Central memory CD8-positive, alpha-beta T cell (primary cell): ENCODE measurements at regions not wholly inside any gene's neighbourhood (a gene's known extent, or its start where the extent isn't known, plus 50 kb on each side); places are given as distances from the start of the nearest gene placed in this dataset.
"Not testable (repeated sequence)": the region's sequence is repeated elsewhere in the genome, so short reads cannot be mapped to it uniquely, and the experiment has no call there.

Experiments
- ATAC-seq: fragments of 150-1000 bp; cut with Tn5 transposase; replicated peaks from 2 replicates; pipeline ENCODE4 v1.10.0; 2022; ENCODE audit warnings: mild to moderate bottlenecking, moderate FRiP score, moderate number of reproducible peaks; ENCODE audit not compliant: poor library complexity, severe bottlenecking; ENCODE audit errors: extremely low read depth
- DNase-seq, 2 donors: peaks; one replicate each; pipeline ENCODE4 v3.0.0; 2021; ENCODE audit warnings: low spot score in 2 of 2
- H3K27ac Mint-ChIP-seq: one replicate; pipeline ENCODE4 v1.8.0; 2022; ENCODE audit warnings: low read depth, mild to moderate bottlenecking, moderate library complexity, mixed read lengths
- H3K27me3 Mint-ChIP-seq: one replicate; pipeline ENCODE4 v1.8.0; 2022; ENCODE audit warnings: mixed read lengths
- H3K36me3 Mint-ChIP-seq: one replicate; pipeline ENCODE4 v1.8.0; 2022; ENCODE audit warnings: mild to moderate bottlenecking, moderate library complexity, mixed read lengths; ENCODE audit not compliant: insufficient read depth
- H3K4me1 Mint-ChIP-seq: one replicate; pipeline ENCODE4 v1.8.0; 2022; ENCODE audit warnings: mixed read lengths
- H3K4me3 Mint-ChIP-seq: one replicate; pipeline ENCODE4 v1.8.0; 2022; ENCODE audit warnings: mild to moderate bottlenecking, moderate library complexity, mixed read lengths
- H3K9me3 Mint-ChIP-seq: one replicate; pipeline ENCODE4 v1.8.0; 2022; ENCODE audit warnings: mixed read lengths

- H3K9me3 Mint-ChIP-seq, result no peaks in the 10 kb centered on the region
Observed at GRCh38 chr14:49961270-49962222, 68.7 kb downstream of the ARF6 start.

GRCh38 chr14:49962621-49963020, 69.7 kb downstream of the ARF6 start:
- Mint-ChIP-seq H3K4me3 (no peak overlapping the region), H3K27me3 (no peaks in the 10 kb centered on the region), H3K4me1 (no peaks in the 10 kb centered on the region), H3K9me3 (no peaks in the 10 kb centered on the region), H3K36me3 (no peaks in the 10 kb centered on the region), H3K27ac (no peak overlapping the region)
- ATAC-seq (no peak), DNase-seq (no peak)

More at GRCh38 chr14:49961270-49962222, 68.7 kb downstream of the ARF6 start:
- Mint-ChIP-seq H3K27me3 (no peaks in the 10 kb centered on the region), H3K36me3 (no peaks in the 10 kb centered on the region), H3K27ac (peak overlapping the region; percentile 51), H3K4me1 (no peaks in the 10 kb centered on the region), H3K4me3 (no peak overlapping the region)
- DNase-seq, result no peak
- no peak for ATAC-seq

DNA sequence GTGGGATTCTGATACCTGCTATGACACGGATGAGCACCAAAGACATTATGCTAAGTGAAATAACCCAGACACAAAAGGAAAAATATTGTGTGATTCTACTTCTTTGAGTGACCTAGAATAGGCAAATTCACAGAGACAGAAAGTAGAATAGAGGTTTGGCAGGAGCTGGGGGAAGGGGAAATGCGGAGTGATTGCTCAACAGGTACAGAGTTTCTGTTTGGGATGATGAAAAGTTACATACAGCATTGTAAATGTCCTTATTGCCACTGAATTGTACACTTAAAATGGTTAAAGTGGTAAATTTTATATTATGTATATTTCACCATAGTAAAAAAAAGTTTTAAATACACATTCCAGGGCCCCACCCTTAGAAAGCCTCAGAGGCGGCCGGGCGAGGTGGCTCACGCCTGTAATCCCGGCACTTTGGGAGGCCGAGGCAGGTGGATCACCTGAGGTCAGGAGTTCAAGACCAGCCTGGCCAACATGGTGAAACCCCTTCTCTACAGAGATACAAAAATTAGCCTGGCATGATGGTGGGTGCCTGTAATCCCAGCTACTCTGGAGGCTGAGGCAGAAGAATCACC, 72.3 kb downstream of the ARF6 start:
- not testable (repeated sequence) for DNase-seq, H3K27ac Mint-ChIP-seq, H3K36me3 Mint-ChIP-seq, H3K4me1 Mint-ChIP-seq, H3K4me3 Mint-ChIP-seq, ATAC-seq, H3K27me3 Mint-ChIP-seq, H3K9me3 Mint-ChIP-seq

DNA sequence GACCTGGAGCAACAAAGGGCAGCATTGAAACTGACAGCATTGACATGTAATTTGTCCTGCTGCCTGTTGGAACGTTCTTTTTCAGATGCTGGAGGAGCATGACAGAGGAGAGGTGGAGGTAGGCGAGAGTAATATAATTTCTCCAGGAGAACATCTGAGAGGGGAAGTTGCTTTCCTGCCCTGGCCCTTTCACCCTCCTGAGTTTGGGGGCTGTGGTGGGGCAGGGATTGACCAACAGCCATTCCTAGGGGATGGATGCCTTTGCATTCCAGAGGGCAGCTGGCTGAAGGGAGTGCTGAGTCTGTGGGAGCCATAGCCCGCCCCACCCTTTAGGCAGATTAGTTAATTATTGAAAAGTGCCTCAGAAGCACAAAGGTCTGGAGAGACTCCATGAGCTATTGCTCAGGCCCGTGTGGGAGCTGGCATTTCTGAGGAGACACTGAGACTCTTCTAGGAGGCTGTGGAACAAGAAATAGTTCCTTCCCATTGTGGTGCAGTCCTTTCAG, 73.5 kb downstream of the ARF6 start:
- Mint-ChIP-seq H3K4me1 (peaks cover 19% of the 10 kb centered on the region), H3K27me3 (no peaks in the 10 kb centered on the region), H3K9me3 (no peaks in the 10 kb centered on the region), H3K27ac (no peak overlapping the region), H3K4me3 (no peak overlapping the region), H3K36me3 (peaks cover 2% of the 10 kb centered on the region)
- DNase-seq (no peak), ATAC-seq (no peak)

DNA sequence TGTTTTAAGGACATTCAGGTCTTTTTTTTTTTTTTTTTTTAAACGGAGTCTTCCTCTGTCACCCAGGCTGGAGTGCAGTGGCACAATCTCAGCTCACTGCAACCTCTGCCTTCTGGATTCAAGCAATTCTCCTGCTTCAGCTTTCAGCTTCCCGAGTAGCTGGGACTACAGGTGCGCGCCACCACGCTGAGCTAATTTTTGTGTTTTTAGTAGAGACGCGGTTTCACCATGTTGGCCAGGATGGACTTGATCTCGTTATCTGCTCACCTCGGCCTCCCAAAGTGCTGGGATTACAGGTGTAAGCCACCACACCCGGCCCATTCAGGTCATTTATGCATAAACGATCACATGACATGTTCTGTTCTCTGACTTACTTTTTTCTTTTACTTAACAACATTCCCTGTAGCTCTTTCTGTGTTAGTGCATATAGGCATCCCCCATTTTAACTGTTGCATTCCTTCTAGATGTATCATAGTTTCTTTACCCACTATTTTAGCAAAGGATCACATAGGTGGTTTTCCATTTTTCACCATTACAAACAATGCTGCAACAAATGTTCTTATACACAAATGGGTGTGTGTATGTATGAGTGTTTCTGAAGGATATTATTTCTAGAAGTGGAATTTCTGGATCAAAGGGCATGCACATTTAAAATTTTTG, 74.2 kb downstream of the ARF6 start:
- Mint-ChIP-seq H3K4me3 (no peak overlapping the region), H3K9me3 (no peaks in the 10 kb centered on the region), H3K27ac (no peak overlapping the region), H3K4me1 (peaks cover 26% of the 10 kb centered on the region), H3K27me3 (no peaks in the 10 kb centered on the region), H3K36me3 (peaks cover 2% of the 10 kb centered on the region)
- no peak for DNase-seq
- no peak for ATAC-seq

- H3K36me3 Mint-ChIP-seq, result peaks cover 2% of the 10 kb centered on the region
- H3K4me1 Mint-ChIP-seq, result peaks cover 39% of the 10 kb centered on the region
- DNase-seq (no peak), ATAC-seq (no peak)
- no peak overlapping the region for H3K4me3 Mint-ChIP-seq
- no peaks in the 10 kb centered on the region for H3K9me3 Mint-ChIP-seq
- no peak overlapping the region for H3K27ac Mint-ChIP-seq
- no peaks in the 10 kb centered on the region for H3K27me3 Mint-ChIP-seq
Observed at GRCh38 chr14:49969961-49970360, 77.1 kb downstream of the ARF6 start.

DNA sequence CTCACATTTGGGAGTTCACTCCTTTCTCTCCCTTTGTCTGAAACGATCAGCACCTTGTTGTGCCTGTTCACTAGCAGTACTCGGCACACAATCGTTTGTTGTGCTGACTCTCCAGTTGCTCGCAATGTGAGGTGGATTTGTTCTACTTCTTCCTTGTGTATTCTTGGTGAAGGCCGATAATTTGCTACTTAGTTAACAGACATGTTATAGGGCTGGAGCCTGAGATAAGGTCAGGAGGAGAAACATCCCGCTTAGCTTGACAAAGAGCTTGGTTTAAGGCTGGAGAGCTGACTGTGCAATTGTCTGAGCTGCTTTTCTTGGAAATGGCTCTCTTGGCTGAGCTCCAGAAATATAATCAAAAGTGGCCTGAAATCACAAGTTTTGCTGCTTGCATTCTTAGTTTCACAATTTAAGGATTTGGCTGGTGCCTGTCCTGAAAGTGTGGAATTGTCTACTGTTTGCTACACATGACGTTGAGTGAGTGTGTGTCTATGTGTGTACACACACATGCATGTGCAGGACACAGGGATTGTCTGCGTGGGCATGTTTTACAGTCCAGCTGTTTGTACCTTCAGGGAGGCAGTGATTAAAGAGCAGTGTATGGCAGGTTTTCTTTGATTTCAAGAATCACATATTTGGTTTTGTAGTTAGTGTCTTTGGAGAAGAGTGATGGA, 77.7 kb downstream of the ARF6 start:
- peaks cover 2% of the 10 kb centered on the region for H3K36me3 Mint-ChIP-seq
- H3K27me3 Mint-ChIP-seq, result no peaks in the 10 kb centered on the region
- peak overlapping the region; percentile 75 for H3K4me3 Mint-ChIP-seq
- H3K27ac Mint-ChIP-seq, result peak overlapping the region; percentile 97
- no peak for DNase-seq
- peaks cover 41% of the 10 kb centered on the region for H3K4me1 Mint-ChIP-seq
- ATAC-seq, result no peak
- H3K9me3 Mint-ChIP-seq, result no peaks in the 10 kb centered on the region

DNA sequence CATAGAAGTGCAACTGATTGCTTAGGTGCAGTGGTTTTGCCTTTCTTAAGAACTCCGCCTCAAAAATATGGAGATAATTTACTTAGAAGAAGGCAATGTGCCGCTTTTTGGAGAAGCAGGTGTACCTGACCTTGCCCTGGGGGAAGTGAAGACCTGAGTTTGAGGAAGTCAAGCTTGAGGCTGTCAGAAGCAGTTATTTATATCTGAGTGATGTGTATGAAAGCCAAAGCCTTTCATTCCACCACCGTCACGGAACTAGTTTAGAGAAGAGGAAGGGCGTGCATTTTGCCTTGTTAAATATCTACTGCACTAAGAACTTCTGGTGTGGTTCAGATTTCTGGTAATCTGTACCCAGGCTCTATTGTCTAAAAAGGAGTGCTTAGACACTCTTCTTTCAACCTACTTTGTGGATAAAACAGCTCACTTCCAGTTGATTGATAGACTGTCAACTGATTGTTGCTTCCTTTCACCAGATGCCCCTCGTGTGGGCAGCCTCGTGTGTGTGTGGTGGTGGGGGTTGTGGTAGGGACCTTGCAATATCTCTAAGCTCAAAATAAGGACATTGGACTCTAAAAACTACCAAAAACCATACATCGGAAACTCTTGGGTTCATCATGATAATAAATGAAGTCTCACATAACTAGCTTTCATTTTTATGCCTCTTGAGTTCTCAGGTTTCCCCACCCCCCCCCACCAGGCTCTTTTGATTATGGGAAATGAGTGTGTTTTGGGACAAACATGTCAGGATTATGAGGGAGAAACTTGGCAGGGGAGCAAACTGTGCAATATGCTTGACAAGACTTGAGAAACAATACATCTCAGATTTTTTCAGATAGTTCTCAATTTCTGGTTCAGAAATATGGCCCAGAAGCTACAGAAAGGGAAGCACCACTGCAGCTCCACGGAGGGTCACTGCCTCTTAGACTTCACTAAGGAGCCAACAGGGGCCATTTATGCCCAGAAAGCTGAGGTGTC, 78.6 kb downstream of the ARF6 start:
- peaks cover 2% of the 10 kb centered on the region for H3K36me3 Mint-ChIP-seq
- DNase-seq, result peak in 1 of 2 donors; percentile 22
- peak overlapping the region; percentile 97 for H3K27ac Mint-ChIP-seq
- H3K4me3 Mint-ChIP-seq, result peak overlapping the region; percentile 75
- H3K9me3 Mint-ChIP-seq, result no peaks in the 10 kb centered on the region
- peak; percentile 84 for ATAC-seq
- no peaks in the 10 kb centered on the region for H3K27me3 Mint-ChIP-seq
- peaks cover 49% of the 10 kb centered on the region for H3K4me1 Mint-ChIP-seq

DNA sequence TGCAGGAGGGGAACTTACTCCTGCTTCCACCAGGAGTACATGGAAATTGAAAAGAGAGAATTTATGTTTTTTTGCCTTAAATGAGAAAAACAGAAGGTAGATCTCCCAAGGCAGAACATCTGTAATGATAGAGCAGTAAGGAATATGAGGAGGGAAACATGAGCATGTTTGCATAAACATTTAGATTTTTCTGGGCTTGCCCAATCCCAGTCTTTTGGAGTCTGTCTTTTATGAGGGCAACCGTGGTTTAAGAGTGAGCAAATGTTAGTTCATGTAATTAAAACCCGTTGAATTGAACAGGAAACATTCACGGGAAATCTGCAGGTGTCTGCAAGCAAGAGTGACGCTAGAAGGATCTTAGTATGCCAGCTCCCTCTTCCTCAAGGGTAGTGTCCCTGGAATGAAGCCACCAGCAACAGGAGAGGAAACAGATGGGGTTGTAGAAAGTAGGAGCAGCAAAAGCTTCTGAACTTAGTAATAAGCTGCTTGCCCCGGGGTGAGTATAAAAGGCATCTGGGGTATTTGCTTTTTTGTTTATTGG, 79.3 kb downstream of the ARF6 start:
- peaks cover 2% of the 10 kb centered on the region for H3K36me3 Mint-ChIP-seq
- no peaks in the 10 kb centered on the region for H3K27me3 Mint-ChIP-seq
- peak overlapping the region; percentile 75 for H3K4me3 Mint-ChIP-seq
- peak overlapping the region; percentile 97 for H3K27ac Mint-ChIP-seq
- H3K9me3 Mint-ChIP-seq, result no peaks in the 10 kb centered on the region
- no peak for DNase-seq
- no peak for ATAC-seq
- H3K4me1 Mint-ChIP-seq, result peaks cover 57% of the 10 kb centered on the region

DNA sequence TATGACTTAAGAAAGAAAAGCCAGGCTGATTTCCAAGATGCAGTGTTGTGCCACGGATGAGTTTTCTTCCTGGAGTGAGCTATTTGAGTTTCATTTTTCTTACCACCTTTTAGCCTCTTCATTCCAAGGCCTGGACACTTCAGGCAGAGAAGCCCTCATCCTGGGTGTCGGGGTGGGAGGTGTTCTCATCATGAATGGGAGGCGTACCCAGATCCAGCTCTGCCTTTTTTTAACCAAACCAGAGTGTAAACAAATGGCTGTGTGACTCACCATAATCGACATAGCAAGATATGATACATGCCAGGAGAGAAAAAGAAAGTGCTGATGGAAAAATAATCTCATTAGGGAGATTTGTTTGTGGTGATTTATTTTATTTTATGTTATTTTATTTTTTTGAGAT, 79.9 kb downstream of the ARF6 start:
- Mint-ChIP-seq H3K27ac (peak overlapping the region; percentile 97), H3K36me3 (peaks cover 6% of the 10 kb centered on the region), H3K27me3 (no peaks in the 10 kb centered on the region), H3K9me3 (no peaks in the 10 kb centered on the region), H3K4me3 (peak overlapping the region; percentile 75), H3K4me1 (peaks cover 63% of the 10 kb centered on the region)
- ATAC-seq (peak; percentile 41), DNase-seq (no peak)

- Mint-ChIP-seq H3K4me3 (no peak overlapping the region), H3K36me3 (peaks cover 5% of the 10 kb centered on the region), H3K27ac (peak overlapping the region; percentile 79), H3K9me3 (no peaks in the 10 kb centered on the region), H3K27me3 (no peaks in the 10 kb centered on the region), H3K4me1 (peaks cover 74% of the 10 kb centered on the region)
- no peak for DNase-seq
- no peak for ATAC-seq
Observed at GRCh38 chr14:49975276-49975675, 82.4 kb downstream of the ARF6 start.
